ENCODE measurements at regions not wholly inside any gene's neighbourhood (a gene's known extent, or its start where the extent isn't known, plus 50 kb on each side); places are given as distances from the start of the nearest gene placed in this dataset.

DNA sequence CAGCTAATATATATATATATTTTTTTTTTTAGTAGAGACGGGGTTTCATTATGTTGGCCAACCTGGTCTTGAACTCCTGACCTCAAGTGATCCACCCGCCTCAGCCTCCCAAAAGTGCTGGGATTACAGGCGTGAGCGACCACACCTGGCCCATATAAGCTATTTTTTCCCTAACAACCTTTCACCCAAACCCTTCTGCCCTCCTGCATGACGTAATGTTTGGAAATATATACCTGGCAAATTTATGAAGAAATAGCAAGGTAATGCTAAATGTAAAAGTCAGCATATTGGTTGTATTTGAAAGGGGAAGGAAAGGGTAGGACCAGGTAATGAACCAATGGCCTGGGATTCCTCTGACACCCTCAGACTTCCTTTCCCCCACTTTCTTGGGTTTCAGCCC, 325.5 kb upstream of the ARID1B start:
- Mint-ChIP-seq H3K9me3 (peaks cover 3% of the 10 kb centered on the region), H3K27ac (no peak overlapping the region), H3K36me3 (ENCODE audit: low read depth) (no peaks in the 10 kb centered on the region), H3K4me3 (no peak overlapping the region), H3K4me1 (peaks cover 3% of the 10 kb centered on the region; the same call in 1 of the 3 replicates), H3K27me3 (ENCODE audit: insufficient read depth, low read depth, poor library complexity) (peaks cover 6% of the 10 kb centered on the region)
- Histone ChIP-seq H2AFZ (no peak overlapping the region), H3K4me3 (no peak overlapping the region), H3K27ac (ENCODE audit: low read depth) (no peak overlapping the region), H4K20me1 (replicated peaks; ENCODE audit: insufficient read depth) (no peaks in the 10 kb centered on the region), H3K4me1 (ENCODE audit: insufficient read depth) (no peaks in the 10 kb centered on the region), H3K27me3 (ENCODE audit: insufficient read depth) (no peaks in the 10 kb centered on the region), H3F3A (replicated peaks; ENCODE audit: low read depth) (no peaks in the 10 kb centered on the region), H3K9me2 (ENCODE audit: insufficient read depth) (peaks cover 19% of the 10 kb centered on the region; the same call in 1 of the 2 replicates), H3K36me3 (ENCODE audit: insufficient read depth) (no peaks in the 10 kb centered on the region), H3K79me2 (replicated peaks; ENCODE audit: insufficient read depth) (no peaks in the 10 kb centered on the region), H3K4me2 (no peak overlapping the region)
- no peak for ATAC-seq
- TF ChIP-seq ETS1 (IDR thresholded peaks at IDR 0.05) (no peak), EZH2phosphoT487 (IDR thresholded peaks at IDR 0.05; ENCODE audit: unreplicated experiment) (no peak), JUNB (IDR thresholded peaks at IDR 0.05; ENCODE audit: unreplicated experiment) (no peak), STAT1 (IDR thresholded peaks at IDR 0.05; ENCODE audit: unreplicated experiment) (no peak), EZH2 (IDR thresholded peaks at IDR 0.05; ENCODE audit: low read depth, unreplicated experiment) (no peak), NANOG (IDR thresholded peaks at IDR 0.05; ENCODE audit: borderline replicate concordance) (no peak), ZNF114 (CRISPR knock-in tag; IDR thresholded peaks at IDR 0.05) (no peak)
- TF ChIP-seq, protein P1, sequence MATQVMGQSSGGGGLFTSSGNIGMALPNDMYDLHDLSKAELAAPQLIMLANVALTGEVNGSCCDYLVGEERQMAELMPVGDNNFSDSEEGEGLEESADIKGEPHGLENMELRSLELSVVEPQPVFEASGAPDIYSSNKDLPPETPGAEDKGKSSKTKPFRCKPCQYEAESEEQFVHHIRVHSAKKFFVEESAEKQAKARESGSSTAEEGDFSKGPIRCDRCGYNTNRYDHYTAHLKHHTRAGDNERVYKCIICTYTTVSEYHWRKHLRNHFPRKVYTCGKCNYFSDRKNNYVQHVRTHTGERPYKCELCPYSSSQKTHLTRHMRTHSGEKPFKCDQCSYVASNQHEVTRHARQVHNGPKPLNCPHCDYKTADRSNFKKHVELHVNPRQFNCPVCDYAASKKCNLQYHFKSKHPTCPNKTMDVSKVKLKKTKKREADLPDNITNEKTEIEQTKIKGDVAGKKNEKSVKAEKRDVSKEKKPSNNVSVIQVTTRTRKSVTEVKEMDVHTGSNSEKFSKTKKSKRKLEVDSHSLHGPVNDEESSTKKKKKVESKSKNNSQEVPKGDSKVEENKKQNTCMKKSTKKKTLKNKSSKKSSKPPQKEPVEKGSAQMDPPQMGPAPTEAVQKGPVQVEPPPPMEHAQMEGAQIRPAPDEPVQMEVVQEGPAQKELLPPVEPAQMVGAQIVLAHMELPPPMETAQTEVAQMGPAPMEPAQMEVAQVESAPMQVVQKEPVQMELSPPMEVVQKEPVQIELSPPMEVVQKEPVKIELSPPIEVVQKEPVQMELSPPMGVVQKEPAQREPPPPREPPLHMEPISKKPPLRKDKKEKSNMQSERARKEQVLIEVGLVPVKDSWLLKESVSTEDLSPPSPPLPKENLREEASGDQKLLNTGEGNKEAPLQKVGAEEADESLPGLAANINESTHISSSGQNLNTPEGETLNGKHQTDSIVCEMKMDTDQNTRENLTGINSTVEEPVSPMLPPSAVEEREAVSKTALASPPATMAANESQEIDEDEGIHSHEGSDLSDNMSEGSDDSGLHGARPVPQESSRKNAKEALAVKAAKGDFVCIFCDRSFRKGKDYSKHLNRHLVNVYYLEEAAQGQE (IDR thresholded peaks at IDR 0.05; ENCODE audit: unreplicated experiment): no peak
- TF ChIP-seq, protein P2, sequence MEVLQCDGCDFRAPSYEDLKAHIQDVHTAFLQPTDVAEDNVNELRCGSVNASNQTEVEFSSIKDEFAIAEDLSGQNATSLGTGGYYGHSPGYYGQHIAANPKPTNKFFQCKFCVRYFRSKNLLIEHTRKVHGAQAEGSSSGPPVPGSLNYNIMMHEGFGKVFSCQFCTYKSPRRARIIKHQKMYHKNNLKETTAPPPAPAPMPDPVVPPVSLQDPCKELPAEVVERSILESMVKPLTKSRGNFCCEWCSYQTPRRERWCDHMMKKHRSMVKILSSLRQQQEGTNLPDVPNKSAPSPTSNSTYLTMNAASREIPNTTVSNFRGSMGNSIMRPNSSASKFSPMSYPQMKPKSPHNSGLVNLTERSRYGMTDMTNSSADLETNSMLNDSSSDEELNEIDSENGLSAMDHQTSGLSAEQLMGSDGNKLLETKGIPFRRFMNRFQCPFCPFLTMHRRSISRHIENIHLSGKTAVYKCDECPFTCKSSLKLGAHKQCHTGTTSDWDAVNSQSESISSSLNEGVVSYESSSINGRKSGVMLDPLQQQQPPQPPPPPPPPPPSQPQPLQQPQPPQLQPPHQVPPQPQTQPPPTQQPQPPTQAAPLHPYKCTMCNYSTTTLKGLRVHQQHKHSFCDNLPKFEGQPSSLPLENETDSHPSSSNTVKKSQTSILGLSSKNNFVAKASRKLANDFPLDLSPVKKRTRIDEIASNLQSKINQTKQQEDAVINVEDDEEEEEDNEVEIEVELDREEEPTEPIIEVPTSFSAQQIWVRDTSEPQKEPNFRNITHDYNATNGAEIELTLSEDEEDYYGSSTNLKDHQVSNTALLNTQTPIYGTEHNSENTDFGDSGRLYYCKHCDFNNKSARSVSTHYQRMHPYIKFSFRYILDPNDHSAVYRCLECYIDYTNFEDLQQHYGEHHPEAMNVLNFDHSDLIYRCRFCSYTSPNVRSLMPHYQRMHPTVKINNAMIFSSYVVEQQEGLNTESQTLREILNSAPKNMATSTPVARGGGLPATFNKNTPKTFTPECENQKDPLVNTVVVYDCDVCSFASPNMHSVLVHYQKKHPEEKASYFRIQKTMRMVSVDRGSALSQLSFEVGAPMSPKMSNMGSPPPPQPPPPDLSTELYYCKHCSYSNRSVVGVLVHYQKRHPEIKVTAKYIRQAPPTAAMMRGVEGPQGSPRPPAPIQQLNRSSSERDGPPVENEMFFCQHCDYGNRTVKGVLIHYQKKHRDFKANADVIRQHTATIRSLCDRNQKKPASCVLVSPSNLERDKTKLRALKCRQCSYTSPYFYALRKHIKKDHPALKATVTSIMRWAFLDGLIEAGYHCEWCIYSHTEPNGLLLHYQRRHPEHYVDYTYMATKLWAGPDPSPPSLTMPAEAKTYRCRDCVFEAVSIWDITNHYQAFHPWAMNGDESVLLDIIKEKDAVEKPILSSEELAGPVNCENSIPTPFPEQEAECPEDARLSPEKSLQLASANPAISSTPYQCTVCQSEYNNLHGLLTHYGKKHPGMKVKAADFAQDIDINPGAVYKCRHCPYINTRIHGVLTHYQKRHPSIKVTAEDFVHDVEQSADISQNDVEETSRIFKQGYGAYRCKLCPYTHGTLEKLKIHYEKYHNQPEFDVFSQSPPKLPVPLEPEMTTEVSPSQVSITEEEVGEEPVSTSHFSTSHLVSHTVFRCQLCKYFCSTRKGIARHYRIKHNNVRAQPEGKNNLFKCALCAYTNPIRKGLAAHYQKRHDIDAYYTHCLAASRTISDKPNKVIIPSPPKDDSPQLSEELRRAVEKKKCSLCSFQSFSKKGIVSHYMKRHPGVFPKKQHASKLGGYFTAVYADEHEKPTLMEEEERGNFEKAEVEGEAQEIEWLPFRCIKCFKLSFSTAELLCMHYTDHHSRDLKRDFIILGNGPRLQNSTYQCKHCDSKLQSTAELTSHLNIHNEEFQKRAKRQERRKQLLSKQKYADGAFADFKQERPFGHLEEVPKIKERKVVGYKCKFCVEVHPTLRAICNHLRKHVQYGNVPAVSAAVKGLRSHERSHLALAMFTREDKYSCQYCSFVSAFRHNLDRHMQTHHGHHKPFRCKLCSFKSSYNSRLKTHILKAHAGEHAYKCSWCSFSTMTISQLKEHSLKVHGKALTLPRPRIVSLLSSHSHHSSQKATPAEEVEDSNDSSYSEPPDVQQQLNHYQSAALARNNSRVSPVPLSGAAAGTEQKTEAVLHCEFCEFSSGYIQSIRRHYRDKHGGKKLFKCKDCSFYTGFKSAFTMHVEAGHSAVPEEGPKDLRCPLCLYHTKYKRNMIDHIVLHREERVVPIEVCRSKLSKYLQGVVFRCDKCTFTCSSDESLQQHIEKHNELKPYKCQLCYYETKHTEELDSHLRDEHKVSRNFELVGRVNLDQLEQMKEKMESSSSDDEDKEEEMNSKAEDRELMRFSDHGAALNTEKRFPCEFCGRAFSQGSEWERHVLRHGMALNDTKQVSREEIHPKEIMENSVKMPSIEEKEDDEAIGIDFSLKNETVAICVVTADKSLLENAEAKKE (CRISPR knock-in tag; IDR thresholded peaks at IDR 0.05): no peak
- TF ChIP-seq, protein P3, sequence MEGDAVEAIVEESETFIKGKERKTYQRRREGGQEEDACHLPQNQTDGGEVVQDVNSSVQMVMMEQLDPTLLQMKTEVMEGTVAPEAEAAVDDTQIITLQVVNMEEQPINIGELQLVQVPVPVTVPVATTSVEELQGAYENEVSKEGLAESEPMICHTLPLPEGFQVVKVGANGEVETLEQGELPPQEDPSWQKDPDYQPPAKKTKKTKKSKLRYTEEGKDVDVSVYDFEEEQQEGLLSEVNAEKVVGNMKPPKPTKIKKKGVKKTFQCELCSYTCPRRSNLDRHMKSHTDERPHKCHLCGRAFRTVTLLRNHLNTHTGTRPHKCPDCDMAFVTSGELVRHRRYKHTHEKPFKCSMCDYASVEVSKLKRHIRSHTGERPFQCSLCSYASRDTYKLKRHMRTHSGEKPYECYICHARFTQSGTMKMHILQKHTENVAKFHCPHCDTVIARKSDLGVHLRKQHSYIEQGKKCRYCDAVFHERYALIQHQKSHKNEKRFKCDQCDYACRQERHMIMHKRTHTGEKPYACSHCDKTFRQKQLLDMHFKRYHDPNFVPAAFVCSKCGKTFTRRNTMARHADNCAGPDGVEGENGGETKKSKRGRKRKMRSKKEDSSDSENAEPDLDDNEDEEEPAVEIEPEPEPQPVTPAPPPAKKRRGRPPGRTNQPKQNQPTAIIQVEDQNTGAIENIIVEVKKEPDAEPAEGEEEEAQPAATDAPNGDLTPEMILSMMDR (conservative IDR thresholded peaks at IDR 0.05; ENCODE audit: low read depth in 2 of 2): no peak
- DNase-seq (ENCODE audit: low spot score): no peak

Data from GM23338 (cell line).